ENCODE measurements at regions not wholly inside any gene's neighbourhood (a gene's known extent, or its start where the extent isn't known, plus 50 kb on each side); places are given as distances from the start of the nearest gene placed in this dataset.
"Not testable (repeated sequence)": the region's sequence is repeated elsewhere in the genome, so short reads cannot be mapped to it uniquely, and the experiment has no call there.

- DNase-seq, result no peak
Measured at GRCh38 chr2:173720306-173720705, 244.9 kb downstream of the SP3 start.

DNA sequence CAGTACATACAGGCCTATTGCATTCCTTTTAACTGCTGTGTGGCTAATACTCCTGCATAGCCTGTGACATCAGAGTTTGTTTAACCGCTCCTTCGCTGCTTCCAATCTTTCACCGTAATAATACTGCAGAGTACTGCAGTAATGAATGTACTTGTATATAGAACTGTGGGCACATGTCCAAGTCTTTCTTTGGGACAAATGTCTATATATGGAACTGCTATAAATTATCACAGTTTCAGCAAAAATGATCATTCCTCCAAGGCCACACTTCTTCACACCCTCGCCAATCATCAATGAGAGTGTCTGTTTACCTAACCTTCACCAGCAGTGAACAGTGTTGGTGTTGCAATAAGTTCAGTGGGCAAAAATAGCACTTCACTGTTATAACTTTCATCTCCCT is 230.4 kb downstream of the SP3 start:
- no peak for DNase-seq

DNA sequence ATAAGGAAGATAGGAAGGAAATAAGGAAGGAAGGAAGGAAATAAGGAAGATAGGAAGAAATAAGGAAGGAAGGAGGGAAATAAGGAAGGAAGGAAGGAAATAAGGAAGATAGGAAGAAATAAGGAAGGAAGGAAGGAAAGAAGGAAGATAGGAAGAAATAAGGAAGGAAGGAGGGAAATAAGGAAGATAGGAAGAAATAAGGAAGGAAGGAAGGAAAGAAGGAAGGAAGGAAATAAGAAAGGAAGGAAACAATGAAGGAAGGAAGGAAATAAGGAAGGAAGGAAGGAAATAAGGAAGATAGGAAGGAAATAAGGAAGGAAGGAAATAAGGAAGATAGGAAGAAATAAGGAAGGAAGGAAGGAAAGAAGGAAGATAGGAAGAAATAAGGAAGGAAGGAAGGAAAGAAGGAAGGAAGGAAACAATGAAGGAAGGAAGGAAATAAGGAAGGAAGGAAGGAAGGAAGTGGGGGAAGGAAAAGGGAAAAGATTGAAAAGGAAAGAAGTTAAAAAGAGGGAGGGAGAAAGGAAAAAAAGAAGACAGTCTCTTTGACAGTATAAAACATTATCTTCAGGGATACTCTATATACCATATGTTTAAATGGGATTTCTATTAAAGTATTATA is 227.1 kb downstream of the SP3 start:
- DNase-seq, result not testable (repeated sequence)

DNA sequence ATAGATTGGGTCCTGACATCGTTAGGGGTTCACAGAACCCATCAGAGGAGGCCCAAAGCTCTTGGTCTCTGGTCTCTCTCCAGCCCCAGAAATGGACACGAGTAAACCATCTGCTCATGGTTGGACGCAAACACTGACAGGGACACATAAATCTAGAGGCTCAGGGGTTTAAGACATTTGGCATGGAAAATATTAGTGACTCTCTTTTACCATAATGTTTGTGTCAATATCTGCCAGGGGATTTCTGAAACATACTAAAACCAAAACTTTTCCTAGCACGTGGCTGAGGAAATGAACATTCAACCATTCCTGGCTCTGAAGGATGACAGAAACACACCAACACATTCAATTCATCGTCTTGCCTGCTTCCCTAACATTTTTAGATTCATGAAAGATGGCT is 226.2 kb downstream of the SP3 start:
- no peak for DNase-seq

GRCh38 chr2:173740639-173741038 is 224.5 kb downstream of the SP3 start:
- no peak for DNase-seq

GRCh38 chr2:173741759-173742158 is 223.4 kb downstream of the SP3 start:
- no peak for DNase-seq

- DNase-seq, result no peak
Measured at GRCh38 chr2:173747035-173747434, 218.1 kb downstream of the SP3 start.

GRCh38 chr2:173749315-173749714 is 215.9 kb downstream of the SP3 start:
- DNase-seq, result peak; percentile 48

- DNase-seq, result peak; percentile 57
Measured at GRCh38 chr2:173750353-173750801, 214.8 kb downstream of the SP3 start.

DNA sequence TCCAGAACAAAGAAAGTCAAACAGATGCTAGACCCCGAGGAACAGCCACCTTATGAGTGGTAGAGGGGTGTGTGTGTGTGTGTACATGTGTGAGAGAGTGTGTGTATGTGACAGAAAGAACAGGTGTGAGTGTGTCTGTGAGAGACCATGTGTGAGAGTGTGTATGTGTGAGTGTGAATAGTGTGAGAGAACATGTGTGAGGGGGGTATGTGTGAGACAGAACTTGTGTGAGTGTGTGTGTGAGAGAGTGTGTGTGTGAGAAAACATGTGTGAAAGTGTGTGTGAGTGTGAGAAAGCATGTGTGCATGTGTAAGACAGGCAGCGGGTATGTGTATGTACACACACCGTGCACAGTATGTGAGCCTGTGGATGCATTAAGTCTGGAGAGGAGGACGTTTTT is 214.3 kb downstream of the SP3 start:
- DNase-seq, result no peak

DNA sequence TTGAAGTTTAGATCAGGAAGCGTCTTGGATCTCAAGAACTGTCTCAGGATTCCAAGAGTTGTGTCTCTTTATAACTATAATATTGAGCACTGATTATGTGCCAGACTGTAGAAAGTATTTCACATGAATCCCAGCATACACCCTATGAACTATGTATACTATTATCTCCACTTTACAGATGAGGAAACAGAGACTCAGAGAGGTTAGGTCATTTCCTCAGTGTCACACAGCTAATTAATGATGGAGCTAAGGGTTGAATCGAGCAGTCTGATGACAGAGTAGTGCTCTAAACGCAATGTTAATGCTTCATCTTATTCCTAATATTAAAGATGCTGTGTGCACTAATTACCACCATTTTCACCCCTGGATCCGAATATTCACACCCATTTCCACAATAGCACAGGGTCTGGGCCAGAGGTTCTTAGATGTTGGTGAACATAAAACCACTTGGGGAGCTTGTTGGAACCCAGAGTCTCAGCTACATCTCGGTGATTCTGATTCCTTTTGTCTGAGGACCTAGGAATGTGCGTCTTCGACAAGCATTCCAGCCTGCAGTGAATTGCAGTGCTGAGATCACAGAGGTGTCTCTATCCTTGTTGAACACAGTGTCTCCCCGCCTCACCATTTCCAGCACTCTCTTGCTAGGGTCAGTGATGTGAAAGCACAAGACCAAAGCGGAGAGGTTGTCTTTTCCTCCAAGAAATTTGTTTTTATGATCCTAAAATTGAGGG is 213.8 kb downstream of the SP3 start:
- no peak for DNase-seq

DNA sequence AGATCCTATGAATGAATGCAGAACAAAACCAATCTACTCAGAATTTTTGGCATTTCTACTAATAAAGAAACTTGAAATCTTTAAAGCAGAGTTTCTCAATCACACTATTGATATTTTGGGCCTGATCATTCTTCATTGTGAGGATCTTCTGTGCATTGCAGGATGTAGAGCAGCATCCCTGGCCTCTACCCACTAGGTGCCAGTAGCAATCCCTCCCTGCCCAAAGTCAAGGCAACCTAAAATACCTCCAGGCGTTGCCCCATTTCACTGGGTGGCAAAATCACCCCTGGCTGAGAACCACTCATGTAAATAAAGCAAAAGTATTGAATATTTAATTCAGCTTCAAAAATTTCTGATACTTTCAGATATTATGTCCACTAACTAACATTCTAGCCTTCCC is 213.0 kb downstream of the SP3 start:
- DNase-seq, result no peak

GRCh38 chr2:173753441-173753840 is 211.7 kb downstream of the SP3 start:
- DNase-seq, result no peak

DNA sequence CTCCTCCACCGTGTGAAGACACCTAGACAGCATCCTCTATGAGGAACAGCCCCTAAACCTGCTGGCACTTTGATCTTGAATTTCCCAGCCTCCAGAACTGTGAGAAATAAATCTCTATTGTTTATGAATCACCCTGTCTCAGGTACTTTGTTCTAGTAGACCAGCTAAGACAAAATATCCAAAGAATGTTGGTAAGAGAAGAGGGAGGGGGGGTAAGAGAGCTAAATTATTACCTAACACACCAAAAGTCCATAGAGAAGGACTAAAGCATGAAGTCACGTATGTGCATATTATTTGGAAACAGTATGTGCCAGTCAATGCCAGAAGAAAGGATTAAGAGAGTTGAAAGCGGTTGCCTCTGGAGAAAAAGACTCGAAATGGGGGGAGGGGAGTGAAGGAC is 211.0 kb downstream of the SP3 start:
- DNase-seq, result no peak

DNA sequence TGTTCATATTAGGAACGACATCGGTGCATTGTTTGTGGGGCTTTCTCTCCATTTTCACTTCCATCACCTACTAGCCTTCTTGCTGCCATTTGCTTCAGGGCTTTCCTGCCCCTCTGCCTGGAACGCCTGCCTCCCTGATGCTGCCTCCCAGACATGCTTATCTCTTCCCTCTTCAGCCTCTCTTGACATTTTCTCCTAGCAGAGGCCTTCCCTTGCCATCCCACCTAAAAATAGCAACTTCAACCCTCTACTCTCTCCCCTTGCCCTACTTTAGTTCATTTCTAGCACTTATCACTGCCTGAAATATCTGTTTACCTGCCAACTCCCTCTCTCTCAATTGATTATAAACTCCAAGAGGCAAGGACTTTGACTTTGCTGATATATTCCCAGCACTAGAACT is 210.3 kb downstream of the SP3 start:
- DNase-seq, result no peak

DNA sequence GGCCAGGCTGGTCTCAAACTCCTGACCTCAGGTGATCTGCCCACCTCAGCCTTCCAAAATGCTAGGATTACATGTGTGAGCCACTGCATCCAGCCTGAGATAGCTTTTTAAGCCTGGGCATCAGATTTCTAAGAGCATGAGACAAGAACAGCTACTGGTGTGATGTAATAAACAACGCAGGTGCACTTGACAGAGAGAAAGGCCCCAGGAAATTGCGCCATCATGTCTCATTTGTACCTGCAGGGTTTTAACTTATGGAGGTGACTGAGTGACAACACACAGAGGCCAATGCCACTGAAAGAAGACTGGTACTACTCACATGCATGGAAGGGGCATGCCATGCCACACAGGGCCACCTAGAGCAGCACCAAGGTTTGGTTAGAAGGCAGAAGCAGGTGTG is 209.4 kb downstream of the SP3 start:
- DNase-seq, result no peak

DNA sequence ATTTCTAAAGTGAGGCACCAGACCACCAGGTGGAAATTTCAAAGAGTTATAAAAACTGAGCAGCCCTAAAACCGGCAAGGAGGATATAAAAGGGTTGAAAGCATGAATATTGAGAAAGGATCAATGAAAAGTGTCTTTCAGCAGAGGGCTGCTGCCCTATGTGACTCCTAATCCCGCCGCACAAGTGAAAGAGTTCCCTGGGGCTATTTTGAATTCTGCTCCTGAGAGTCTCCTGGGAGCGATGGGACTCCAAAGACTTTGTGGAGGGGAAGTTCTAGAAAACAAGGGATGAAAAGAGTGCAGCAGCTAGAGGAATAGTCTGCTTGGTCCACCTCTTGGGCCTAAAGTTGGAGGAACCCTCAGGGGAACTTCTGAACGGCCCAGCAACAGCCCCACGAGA is 205.2 kb downstream of the SP3 start:
- DNase-seq, result no peak

- DNase-seq, result no peak
Measured at GRCh38 chr2:173760553-173760952, 204.6 kb downstream of the SP3 start.

DNA sequence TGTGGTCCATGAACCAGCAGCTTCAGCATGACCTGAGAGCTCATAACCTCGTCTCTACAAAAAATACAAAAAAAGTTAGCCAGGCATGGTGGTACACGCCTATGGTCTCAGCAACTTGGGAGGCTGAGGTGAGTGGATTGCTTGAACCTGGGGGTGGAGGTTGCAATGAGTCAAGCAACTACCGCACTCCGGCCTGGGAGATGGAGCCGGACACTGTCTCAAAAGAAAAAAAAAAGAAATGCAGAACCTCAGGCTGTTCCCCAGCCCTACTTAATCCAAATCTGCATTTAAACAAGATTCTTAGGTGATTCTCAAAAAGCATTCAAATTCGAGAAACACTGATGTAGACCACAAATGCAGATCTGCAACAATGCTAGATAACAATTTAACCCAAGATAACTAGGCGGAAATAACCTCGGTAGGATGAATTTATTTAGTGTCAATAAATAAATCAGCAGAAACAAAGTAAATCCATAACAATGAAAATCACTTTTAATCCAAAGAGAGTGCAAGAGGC is 203.5 kb downstream of the SP3 start:
- no peak for DNase-seq

GRCh38 chr2:173762221-173762620 is 203.0 kb downstream of the SP3 start:
- DNase-seq, result no peak

DNA sequence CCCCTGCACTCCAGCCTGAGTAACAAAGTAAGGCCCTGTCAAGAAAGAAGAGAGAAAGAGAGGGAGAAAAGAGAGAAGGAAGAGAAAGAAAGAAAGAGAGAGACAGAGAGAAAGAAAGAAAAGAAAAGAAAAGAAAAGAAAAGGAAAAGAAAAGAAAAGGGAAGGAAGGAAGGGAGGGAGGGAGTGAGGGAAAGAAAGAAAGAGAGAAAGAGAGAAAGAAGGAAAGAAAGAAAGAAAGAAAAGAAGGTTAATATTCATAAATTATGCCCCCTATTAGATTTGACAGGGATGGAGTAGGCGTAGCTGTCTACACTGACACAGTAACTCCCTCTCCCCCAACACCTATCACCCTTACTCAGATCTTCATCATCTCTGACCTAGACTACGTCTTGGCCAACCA is 202.3 kb downstream of the SP3 start:
- no peak for DNase-seq

DNA sequence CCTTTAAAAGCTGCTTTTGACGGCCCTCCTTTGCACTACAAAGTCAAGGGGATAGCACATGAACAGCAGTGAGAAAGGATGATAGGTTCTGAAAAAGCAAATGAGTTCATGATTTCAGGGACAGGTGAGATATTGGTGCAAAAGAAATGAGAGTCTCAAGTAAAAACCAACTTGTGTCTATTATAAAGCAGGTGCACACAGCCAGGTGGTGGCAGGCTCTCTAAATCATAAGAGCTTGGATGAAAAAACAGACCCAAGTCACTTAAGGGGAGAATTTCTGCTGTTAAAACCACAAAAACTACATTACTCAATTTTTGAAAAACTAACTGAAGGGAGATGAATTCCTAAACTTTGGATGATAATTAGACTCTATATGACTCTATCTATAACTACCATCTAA is 201.5 kb downstream of the SP3 start:
- DNase-seq, result no peak

DNA sequence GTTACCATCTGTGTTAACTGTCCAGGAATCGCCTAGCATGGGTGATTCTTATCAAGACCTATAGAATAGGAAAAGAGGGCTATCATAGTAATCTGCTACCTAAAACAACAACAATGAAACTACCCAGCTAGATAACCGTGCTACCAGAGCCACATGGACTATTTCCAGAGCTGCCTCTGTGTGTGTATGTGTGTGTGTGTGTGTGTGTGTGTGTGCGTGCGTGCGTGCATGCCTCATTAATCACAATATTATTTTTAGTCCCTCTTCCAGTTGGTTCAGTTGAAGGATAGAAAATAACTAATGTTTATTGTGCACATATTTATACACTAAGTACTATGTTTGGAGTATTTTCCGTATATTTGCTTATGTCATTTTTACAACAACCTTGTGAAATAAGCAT is 201.1 kb downstream of the SP3 start:
- DNase-seq, result no peak
